Glomerular endothelial cell (primary cell): ENCODE measurements at regions not wholly inside any gene's neighbourhood (a gene's known extent, or its start where the extent isn't known, plus 50 kb on each side); places are given as distances from the start of the nearest gene placed in this dataset.

ENCODE experiments used
- DNase-seq: peaks from one replicate; pipeline ENCODE4 v3.0.0-alpha.2; 2011; ENCODE audit warnings: low read depth, low spot score; ENCODE audit errors: extremely low read depth

GRCh38 chr14:100638211-100638855 is 51.1 kb upstream of the BEGAIN start:
- DNase-seq = no peak

- DNase-seq = no peak
Observed at GRCh38 chr14:100639280-100639679, 52.1 kb upstream of the BEGAIN start.

GRCh38 chr14:100640471-100641273 is 53.5 kb upstream of the BEGAIN start:
- DNase-seq = no peak

- DNase-seq = no peak
Observed at GRCh38 chr14:100641274-100641860, 54.1 kb upstream of the BEGAIN start.

- no peak for DNase-seq
Observed at GRCh38 chr14:100643426-100643825, 56.2 kb upstream of the BEGAIN start.

GRCh38 chr14:100644383-100644782 is 57.2 kb upstream of the BEGAIN start:
- DNase-seq = no peak

GRCh38 chr14:100644784-100645183 is 57.6 kb upstream of the BEGAIN start:
- DNase-seq = no peak

GRCh38 chr14:100645196-100645981 is 58.2 kb upstream of the BEGAIN start:
- peak; percentile 44 for DNase-seq

GRCh38 chr14:100645982-100646314 is 58.7 kb upstream of the BEGAIN start:
- DNase-seq = no peak

- DNase-seq = no peak
Observed at GRCh38 chr14:100648474-100649172, 61.4 kb upstream of the BEGAIN start.

GRCh38 chr14:100649173-100649519 is 61.9 kb upstream of the BEGAIN start:
- no peak for DNase-seq

GRCh38 chr14:100651999-100652508 is 64.8 kb upstream of the BEGAIN start:
- DNase-seq = no peak

- no peak for DNase-seq
Observed at GRCh38 chr14:100652744-100653143, 65.5 kb upstream of the BEGAIN start.

GRCh38 chr14:100653409-100653808 is 66.2 kb upstream of the BEGAIN start:
- no peak for DNase-seq

- DNase-seq = no peak
Observed at GRCh38 chr14:100654025-100654813, 67.0 kb upstream of the BEGAIN start.

- DNase-seq = no peak
Observed at GRCh38 chr14:100654814-100655740, 67.9 kb upstream of the BEGAIN start.

GRCh38 chr14:100655741-100656085 is 68.5 kb upstream of the BEGAIN start:
- no peak for DNase-seq

- no peak for DNase-seq
Observed at GRCh38 chr14:100656996-100657395, 69.7 kb upstream of the DLK1 start.

- DNase-seq = no peak
Observed at GRCh38 chr14:100657780-100658179, 68.9 kb upstream of the DLK1 start.
